Right cardiac atrium (tissue), 5 donors: ENCODE measurements at regions not wholly inside any gene's neighbourhood (a gene's known extent, or its start where the extent isn't known, plus 50 kb on each side); places are given as distances from the start of the nearest gene placed in this dataset.

Experiments
- ATAC-seq, 2 donors: fragments of 200-7000 bp; cut with Tn5 transposase; one replicate each; pipeline versions ENCODE4 v1.8.0 to v1.9.1; 2020; ENCODE audit warnings: moderate library complexity in 2 of 2, mild to moderate bottlenecking in 1 of 2
- DNase-seq, 3 donors: peaks; one replicate each; pipeline ENCODE4 v3.0.0-alpha.2; 2020
- H3K27ac ChIP-seq: one replicate; pipeline ENCODE4 v1.5.1; 2013; ENCODE audit warnings: mild to moderate bottlenecking, low read length, control low read depth, moderate library complexity
- H3K27me3 ChIP-seq: one replicate; pipeline ENCODE4 v1.6.1; 2013; ENCODE audit not compliant: control insufficient read depth, insufficient read depth
- H3K4me1 ChIP-seq: one replicate; pipeline ENCODE4 v1.6.1; 2013; ENCODE audit warnings: low read length; ENCODE audit not compliant: control insufficient read depth, insufficient read depth
- H3K4me3 ChIP-seq: one replicate; pipeline ENCODE4 v1.5.1; 2013; ENCODE audit warnings: low read length, control low read depth
- H3K9me3 ChIP-seq: one replicate; pipeline ENCODE4 v1.6.1; 2013; ENCODE audit warnings: low read length; ENCODE audit not compliant: control insufficient read depth
- WGBS: extraction: QIAGEN DNeasy Blood & Tissue Kit; methylation state at CpG from one replicate; pipeline ENCODE4 v1.1.7; 2013; 5-methylcytosine and 5-hydroxymethylcytosine counted together
- intact Hi-C, 4 donors: fragments of 100-400 bp; cut with DNase I; formaldehyde crosslinking; loops; one replicate each; pipeline versions ENCODE4 v1.11.0 to v1.14.0; 2022 to 2023
- donor health status: healthy with polysubstance abuse.
- donor health status: DM: no; HTN: yes; CAD: no.
- donor health status: DM: no; HTN: no; CAD: no.
- donor health status: DM: no; HTN: yes; CAD: no; lungs with severe emphysema.
- donor health status: DM: yes; HTN: yes; CAD: no.

DNA sequence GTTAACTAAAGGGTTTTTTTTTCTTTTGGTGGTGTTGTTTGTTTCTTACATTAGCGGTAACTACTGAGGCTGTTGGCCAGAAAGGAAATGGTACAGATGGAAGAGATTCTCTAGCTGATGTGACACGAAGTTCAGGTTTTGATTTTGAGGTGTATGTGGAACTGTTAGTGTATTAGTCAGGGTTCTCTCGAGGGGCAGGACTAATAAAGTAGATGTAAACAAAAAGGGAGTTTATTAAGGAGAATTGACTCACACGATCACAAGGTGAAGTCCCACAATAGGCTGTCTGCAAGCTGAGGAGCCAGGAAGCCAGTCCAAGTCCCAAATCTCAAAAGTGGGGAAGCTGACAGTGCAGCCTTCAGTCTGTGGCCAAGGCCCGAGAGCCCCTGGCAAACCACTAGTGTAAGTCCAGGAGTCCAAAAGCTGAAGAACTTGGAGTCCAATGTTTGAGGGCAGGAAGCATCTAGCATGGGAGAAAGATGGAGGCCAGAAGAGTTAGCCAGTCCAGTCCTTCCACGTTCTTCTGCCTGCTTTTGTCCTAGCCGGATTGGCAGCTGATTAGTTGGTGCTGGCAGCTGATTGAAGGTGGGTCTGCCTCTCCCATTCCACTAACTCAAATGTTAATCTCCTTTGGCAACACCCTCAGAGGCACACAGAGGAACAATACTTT lies 577.6 kb downstream of the EFNB2 start:
- Histone ChIP-seq H3K4me1 (no peaks in the 10 kb centered on the region), H3K9me3 (no peaks in the 10 kb centered on the region), H3K27ac (no peak overlapping the region), H3K27me3 (no peaks in the 10 kb centered on the region), H3K4me3 (no peak overlapping the region)
- DNase-seq (peak in 2 of 3 donors; percentile 17 to 42), ATAC-seq (no peak)
- intact Hi-C loops: no loop called here
- 53% methylated on average over 7 of the region's 7 CpGs for WGBS

DNA sequence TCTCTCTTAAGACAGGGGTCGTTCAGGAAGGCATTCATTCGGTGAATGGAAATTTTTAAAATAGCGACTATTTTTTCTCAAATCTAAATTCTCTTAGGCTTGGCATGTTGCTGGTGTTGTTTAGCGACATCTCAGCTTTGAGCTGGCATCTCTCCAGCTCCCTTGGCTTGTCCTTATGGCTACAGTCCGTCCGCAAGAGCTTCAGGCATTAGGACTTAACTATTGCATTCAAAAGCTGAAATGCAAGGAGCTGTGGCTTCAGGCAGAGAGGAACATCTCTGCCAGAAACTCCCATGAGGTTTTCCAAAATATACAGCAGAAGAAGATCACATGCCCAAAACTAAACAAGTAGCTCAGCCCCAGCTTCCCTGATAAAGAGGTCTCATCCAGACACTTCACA lies 578.5 kb downstream of the EFNB2 start:
- DNase-seq (peak; percentile 45 to 71 (median 62)), ATAC-seq (no peak)
- Histone ChIP-seq H3K4me1 (no peaks in the 10 kb centered on the region), H3K4me3 (no peak overlapping the region), H3K27me3 (no peaks in the 10 kb centered on the region), H3K27ac (no peak overlapping the region), H3K9me3 (no peaks in the 10 kb centered on the region)
- 45% methylated on average over 6 of the region's 6 CpGs for WGBS
- intact Hi-C loops: no loop called here

DNA sequence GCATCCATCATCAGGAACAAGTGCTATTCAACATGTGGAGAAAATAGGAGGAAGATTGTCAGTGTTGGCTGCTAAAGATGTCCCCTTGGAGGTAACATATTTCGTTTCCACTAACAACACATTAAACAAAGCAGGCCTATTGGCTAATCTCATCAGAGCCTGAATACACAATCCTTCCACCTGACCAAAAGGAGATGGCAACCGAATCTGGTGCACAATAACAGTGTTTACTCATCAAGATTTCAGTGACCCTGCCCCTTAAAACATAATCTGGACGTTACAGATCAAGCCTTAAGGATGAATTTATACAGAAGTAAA lies 582.5 kb downstream of the EFNB2 start:
- no peak for DNase-seq
- Histone ChIP-seq H3K9me3 (no peaks in the 10 kb centered on the region), H3K27ac (no peak overlapping the region), H3K4me1 (no peaks in the 10 kb centered on the region), H3K4me3 (no peak overlapping the region), H3K27me3 (no peaks in the 10 kb centered on the region)
- WGBS: 73% methylated on average over 3 of the region's 3 CpGs
- intact Hi-C loops: no loop called here
- no peak for ATAC-seq

DNA sequence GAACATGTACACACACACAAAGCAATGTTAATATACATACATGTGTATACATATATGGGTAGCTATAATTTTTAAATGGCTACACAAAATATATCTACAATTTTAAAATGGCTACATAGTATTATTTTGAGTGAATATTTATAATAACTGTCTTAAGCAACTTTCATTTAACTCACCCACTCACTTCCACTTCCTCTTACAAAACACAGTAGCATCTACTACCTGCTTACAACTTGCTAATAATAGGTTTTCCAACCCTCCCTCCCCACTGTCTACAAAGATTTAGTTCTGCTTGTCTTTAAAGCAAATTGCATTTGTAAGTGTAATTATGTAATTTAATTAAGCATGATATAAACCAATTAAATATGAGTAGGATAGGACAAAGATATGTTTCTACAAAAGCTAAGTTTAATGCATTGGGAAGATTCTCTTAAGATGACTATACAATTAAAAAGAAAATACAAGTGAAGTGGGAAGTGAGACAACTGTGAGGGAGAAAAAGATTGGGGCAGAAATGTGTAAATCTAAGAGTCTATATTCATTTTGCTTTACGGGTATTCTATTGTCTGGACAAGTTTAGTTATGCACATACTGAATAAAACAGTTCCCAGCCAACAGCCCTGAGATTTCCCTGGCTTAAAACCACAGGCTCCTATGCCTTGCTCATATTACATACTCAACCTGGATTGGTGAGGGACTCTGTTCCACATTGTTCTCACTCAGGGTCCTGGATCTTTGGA lies 583.1 kb downstream of the EFNB2 start:
- ATAC-seq (no peak), DNase-seq (no peak)
- WGBS: 96% methylated on average over 1 of the region's 1 CpG
- Histone ChIP-seq H3K27ac (no peak overlapping the region), H3K27me3 (no peaks in the 10 kb centered on the region), H3K9me3 (no peaks in the 10 kb centered on the region), H3K4me3 (no peak overlapping the region), H3K4me1 (no peaks in the 10 kb centered on the region)
- intact Hi-C loops: no loop called here

DNA sequence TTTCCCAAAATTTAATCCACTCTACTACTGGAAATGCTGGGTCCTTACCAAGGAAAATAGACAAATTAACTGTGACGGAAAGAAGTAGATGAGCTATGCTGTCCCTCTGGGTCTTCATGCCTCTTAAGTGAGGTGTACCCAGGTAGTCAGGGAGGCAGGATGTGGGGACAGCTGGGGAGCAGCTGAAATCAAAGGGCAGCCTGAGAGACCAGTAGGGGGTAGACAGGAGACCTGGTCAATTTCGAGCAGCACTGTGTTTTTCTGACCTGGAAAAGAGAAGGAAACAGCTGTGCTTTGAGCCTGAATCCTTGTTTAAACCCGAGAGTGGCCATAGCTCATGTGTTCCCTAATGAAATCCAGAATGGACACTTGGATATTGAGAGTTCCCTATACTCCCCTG lies 587.3 kb downstream of the EFNB2 start:
- H3K27ac ChIP-seq: no peak overlapping the region
- ATAC-seq: no peak
- H3K27me3 ChIP-seq: no peaks in the 10 kb centered on the region
- WGBS: 79% methylated on average over 3 of the region's 3 CpGs
- no peaks in the 10 kb centered on the region for H3K4me1 ChIP-seq
- H3K4me3 ChIP-seq: no peak overlapping the region
- H3K9me3 ChIP-seq: no peaks in the 10 kb centered on the region
- intact Hi-C loops: no loop called here
- no peak for DNase-seq

DNA sequence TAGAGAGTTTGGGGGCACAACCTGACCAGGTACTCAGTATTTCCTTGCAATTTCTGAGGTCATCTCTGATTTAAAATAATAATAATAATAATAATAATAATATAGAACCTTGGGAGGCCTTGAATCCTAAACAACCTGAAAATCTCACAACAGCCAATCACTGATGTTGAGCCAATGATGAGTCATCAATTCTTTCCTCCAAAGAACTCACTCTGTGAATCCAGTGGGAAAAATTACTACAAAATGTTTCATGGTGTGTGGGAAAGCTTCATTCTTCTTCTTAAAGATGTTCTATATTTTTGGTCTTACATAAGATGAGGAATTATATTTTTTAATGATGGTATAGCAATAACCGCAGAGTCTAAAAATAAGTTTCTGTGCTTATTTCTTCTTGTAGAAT lies 594.6 kb downstream of the EFNB2 start:
- no peaks in the 10 kb centered on the region for H3K9me3 ChIP-seq
- H3K4me1 ChIP-seq: no peaks in the 10 kb centered on the region
- H3K27me3 ChIP-seq: no peaks in the 10 kb centered on the region
- ATAC-seq (no peak), DNase-seq (no peak)
- 99% methylated on average over 1 of the region's 1 CpG for WGBS
- no peak overlapping the region for H3K27ac ChIP-seq
- intact Hi-C loops: no loop called here
- no peak overlapping the region for H3K4me3 ChIP-seq

DNA sequence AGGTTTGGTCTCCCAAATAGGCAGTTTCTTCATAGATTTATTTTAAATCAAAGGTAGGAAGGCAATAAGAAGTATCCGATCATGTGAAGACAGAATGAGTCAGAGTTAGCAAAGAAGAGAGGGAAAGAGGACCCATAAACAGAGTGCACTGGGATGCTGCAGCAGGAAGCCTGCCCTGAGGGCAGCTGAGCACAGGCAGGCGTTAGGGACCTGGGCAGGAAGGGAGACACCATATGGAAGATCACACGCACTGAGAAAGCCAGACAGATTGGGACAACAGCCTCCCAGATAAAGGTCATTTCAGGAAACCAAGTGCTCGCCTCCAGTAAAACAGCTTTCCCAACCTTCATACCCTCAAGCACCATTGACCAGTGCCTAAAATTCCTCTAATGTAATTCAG lies 598.0 kb downstream of the EFNB2 start:
- no peak for DNase-seq
- Histone ChIP-seq H3K27me3 (no peaks in the 10 kb centered on the region), H3K4me3 (no peak overlapping the region), H3K27ac (no peak overlapping the region), H3K9me3 (no peaks in the 10 kb centered on the region), H3K4me1 (no peaks in the 10 kb centered on the region)
- ATAC-seq: no peak
- intact Hi-C loops: no loop called here
- 63% methylated on average over 4 of the region's 4 CpGs for WGBS

DNA sequence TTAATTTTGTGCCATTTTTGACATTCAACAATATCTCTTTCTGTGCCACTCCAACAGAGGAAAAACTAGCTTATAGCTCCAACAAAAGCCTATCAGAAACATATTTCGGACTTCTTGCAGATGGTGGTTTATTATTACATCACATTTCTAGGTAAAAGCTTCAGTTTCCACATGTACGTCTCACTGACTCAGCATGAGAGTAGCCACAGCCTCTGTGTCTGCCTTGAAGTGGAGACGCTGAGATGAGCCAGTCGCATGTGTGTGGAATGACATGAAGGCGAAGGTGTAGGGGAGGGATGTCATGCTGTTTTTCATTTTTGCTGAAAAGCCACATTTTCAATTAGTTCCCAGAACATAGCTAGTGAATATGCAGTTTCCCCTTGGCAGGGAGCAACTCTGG lies 598.6 kb downstream of the EFNB2 start:
- H3K27me3 ChIP-seq: no peaks in the 10 kb centered on the region
- ATAC-seq (no peak), DNase-seq (no peak)
- H3K27ac ChIP-seq: no peak overlapping the region
- intact Hi-C loops: no loop called here
- WGBS: 95% methylated on average over 5 of the region's 5 CpGs
- no peak overlapping the region for H3K4me3 ChIP-seq
- no peaks in the 10 kb centered on the region for H3K9me3 ChIP-seq
- H3K4me1 ChIP-seq: no peaks in the 10 kb centered on the region

DNA sequence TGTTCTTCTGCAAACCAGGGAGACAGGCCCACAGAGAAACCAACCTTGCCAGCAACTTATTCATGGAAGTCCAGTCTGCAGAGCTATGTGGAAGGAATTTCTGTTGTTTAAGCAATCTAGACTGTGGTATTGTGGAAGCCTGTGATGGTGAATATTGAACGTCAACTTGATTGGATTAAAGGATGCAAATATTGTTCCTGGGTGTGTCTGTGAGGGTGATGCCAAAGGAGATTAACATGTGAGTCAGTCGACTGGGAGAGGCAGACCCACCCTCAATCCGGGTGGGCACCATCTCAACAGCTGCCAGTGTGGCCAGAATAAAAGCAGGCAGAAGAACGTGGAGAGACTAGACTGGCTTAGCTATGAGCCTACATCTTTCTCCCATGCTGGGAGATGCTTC lies 606.0 kb downstream of the EFNB2 start:
- no peaks in the 10 kb centered on the region for H3K4me1 ChIP-seq
- intact Hi-C loops: no loop called here
- no peak overlapping the region for H3K27ac ChIP-seq
- 88% methylated on average over 4 of the region's 4 CpGs for WGBS
- H3K4me3 ChIP-seq: no peak overlapping the region
- no peaks in the 10 kb centered on the region for H3K27me3 ChIP-seq
- DNase-seq (no peak), ATAC-seq (no peak)
- no peaks in the 10 kb centered on the region for H3K9me3 ChIP-seq

DNA sequence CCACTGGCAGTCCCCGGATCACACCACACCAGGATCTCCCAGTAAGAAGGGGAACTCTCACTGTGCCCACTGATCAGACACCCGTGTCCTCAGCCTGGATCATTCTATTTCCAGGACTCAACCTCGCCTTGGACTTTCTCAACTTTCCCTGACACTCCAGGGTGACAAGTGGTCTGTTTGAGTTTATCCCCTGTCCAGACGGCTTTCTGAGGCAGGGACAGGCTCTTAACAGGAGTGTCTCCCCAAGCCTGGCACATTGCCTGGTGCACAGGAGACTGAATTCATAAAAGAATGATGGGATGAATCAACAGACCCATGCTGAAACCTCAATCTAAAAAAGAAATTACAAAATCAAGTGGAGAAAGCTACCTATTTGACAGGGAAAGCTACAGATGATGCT lies 606.6 kb downstream of the EFNB2 start:
- DNase-seq: no peak
- Histone ChIP-seq H3K27me3 (no peaks in the 10 kb centered on the region), H3K4me3 (no peak overlapping the region), H3K4me1 (no peaks in the 10 kb centered on the region), H3K27ac (no peak overlapping the region), H3K9me3 (no peaks in the 10 kb centered on the region)
- intact Hi-C loops: no loop called here
- no peak for ATAC-seq
- 81% methylated on average over 4 of the region's 4 CpGs for WGBS

DNA sequence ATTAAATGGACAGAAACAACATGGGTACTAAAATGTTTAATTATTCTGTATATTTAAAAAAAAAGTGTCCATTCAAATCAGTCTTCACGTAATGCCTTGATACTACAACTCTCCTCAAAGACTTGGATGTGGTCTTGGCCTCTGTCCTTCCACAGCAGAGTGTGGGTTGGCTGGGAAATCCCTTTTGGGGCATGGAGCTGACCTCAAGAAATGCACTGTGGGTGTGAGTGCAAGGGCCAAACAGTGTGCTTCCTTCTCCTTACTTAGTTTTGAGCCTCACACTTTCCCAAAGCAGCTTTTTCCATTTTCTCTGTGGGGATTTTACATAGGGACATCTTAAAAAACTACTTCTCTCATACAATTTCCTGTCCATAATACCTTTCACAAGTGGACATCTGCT lies 607.4 kb downstream of the EFNB2 start:
- Histone ChIP-seq H3K4me1 (no peaks in the 10 kb centered on the region), H3K27me3 (no peaks in the 10 kb centered on the region), H3K4me3 (no peak overlapping the region), H3K27ac (no peak overlapping the region), H3K9me3 (no peaks in the 10 kb centered on the region)
- intact Hi-C loops: no loop called here
- WGBS: 70% methylated on average over 1 of the region's 1 CpG
- no peak for ATAC-seq
- DNase-seq: no peak

DNA sequence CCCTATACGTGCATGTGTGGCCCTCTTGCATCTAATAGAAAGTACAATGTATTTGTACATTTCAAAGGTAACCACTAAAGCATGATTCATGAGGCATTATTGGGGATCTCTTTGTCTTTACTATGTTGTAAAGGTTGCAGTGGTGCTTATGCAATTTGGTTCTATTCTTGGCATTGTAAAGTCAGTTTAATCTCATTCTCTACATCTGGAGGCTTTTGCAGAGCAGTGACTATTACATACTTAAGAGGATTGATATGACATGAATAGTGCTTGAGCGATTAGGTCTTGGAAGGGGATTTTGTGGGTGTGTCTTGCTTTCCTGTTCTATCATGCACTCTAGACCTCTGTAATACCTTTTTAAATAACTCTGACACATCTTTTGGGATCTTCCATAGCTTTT lies 610.0 kb downstream of the EFNB2 start:
- no peaks in the 10 kb centered on the region for H3K9me3 ChIP-seq
- no peak for DNase-seq
- H3K4me3 ChIP-seq: no peak overlapping the region
- no peak overlapping the region for H3K27ac ChIP-seq
- intact Hi-C loops: no loop called here
- ATAC-seq: no peak
- H3K4me1 ChIP-seq: no peaks in the 10 kb centered on the region
- no peaks in the 10 kb centered on the region for H3K27me3 ChIP-seq
- 59% methylated on average over 2 of the region's 2 CpGs for WGBS
